CD14-positive monocyte (primary cell): ENCODE measurements at regions not wholly inside any gene's neighbourhood (a gene's known extent, or its start where the extent isn't known, plus 50 kb on each side); places are given as distances from the start of the nearest gene placed in this dataset.
A peak's percentile ranks its signal among the peaks of the same experiment; 100 is the strongest.

Experiments used
- DNase-seq, 3 donors: peaks; one replicate each; pipeline ENCODE4 v3.0.0-alpha.2; 2011 to 2022
- H2AFZ ChIP-seq: 2 replicates; pipeline ENCODE4 v1.6.0; 2012; ENCODE audit warnings: mild to moderate bottlenecking, low read depth, low read length, inconsistent platforms; ENCODE audit not compliant: insufficient read depth, poor library complexity, severe bottlenecking
- H3K27ac ChIP-seq, 2 donors: 1 replicate in 1 of 2; 2 replicates in 1 of 2; pipeline ENCODE4 v1.5.1; 2012 to 2013; ENCODE audit warnings: low read length in 2 of 2, control low read depth in 1 of 2, inconsistent platforms in 1 of 2, low read depth in 1 of 2, mild to moderate bottlenecking in 1 of 2
- H3K27me3 ChIP-seq, 2 donors: one replicate each; pipeline versions ENCODE4 v1.6.0 to v1.6.1; 2011 to 2013; ENCODE audit warnings: low read length in 2 of 2; ENCODE audit not compliant: control insufficient read depth in 2 of 2, insufficient read depth in 2 of 2
- H3K36me3 ChIP-seq, 2 donors: replicated peaks in 1 of 2; 1 replicate in 1 of 2; 2 replicates in 1 of 2; pipeline versions ENCODE4 v1.5.1 to v1.6.1; 2012 to 2013; ENCODE audit warnings: low read length in 2 of 2, control low read depth in 1 of 2, inconsistent platforms in 1 of 2, mild to moderate bottlenecking in 1 of 2; ENCODE audit not compliant: insufficient read depth in 2 of 2, control insufficient read depth in 1 of 2
- H3K4me1 ChIP-seq, 2 donors: 1 replicate in 1 of 2; 2 replicates in 1 of 2; pipeline versions ENCODE4 v1.5.1 to v1.6.1; 2012 to 2013; ENCODE audit warnings: low read length in 2 of 2, control low read depth in 1 of 2, inconsistent platforms in 1 of 2, mild to moderate bottlenecking in 1 of 2, moderate library complexity in 1 of 2; ENCODE audit not compliant: insufficient read depth in 2 of 2, control insufficient read depth in 1 of 2
- H3K4me2 ChIP-seq: replicated peaks from 2 replicates; pipeline ENCODE3; 2012; ENCODE audit warnings: low read length, moderate library complexity, mild to moderate bottlenecking; ENCODE audit not compliant: poor library complexity, severe bottlenecking; ENCODE audit errors: extremely low read depth
- H3K4me3 ChIP-seq, 3 experiments: fragments of 200-600 bp in 1 of 3; sonication (generic) in 1 of 3; replicated peaks in 1 of 3; 1 replicate in 2 of 3; 2 replicates in 1 of 3; pipeline ENCODE4 v1.5.1; 2011 to 2013; ENCODE audit warnings: low read length in 3 of 3, mild to moderate bottlenecking in 3 of 3, control low read depth in 2 of 3, low read depth in 2 of 3, inconsistent platforms in 1 of 3, moderate library complexity in 1 of 3
- H3K79me2 ChIP-seq: 2 replicates; pipeline ENCODE4 v1.6.0; 2012; ENCODE audit warnings: mild to moderate bottlenecking, control low read depth, inconsistent platforms, low read length, moderate library complexity; ENCODE audit not compliant: insufficient read depth
- H3K9ac ChIP-seq: 2 replicates; pipeline ENCODE4 v1.6.0; 2017; ENCODE audit warnings: low read length, mild to moderate bottlenecking; ENCODE audit not compliant: insufficient read depth, poor library complexity, severe bottlenecking
- H3K9me3 ChIP-seq, 2 donors: replicated peaks in 1 of 2; 1 replicate in 1 of 2; 2 replicates in 1 of 2; pipeline versions ENCODE4 v1.5.1 to v1.6.1; 2012 to 2013; ENCODE audit warnings: low read length in 2 of 2, control low read depth in 1 of 2; ENCODE audit not compliant: control insufficient read depth in 1 of 2, insufficient read depth in 1 of 2
- H4K20me1 ChIP-seq: 2 replicates; pipeline ENCODE4 v1.6.0; 2012; ENCODE audit warnings: mild to moderate bottlenecking, low read length, control low read depth, moderate library complexity; ENCODE audit not compliant: insufficient read depth
- H3K27ac Mint-ChIP-seq, 7 donors: one replicate each; pipeline ENCODE4 v1.8.0; 2020; ENCODE audit warnings: mild to moderate bottlenecking in 7 of 7, mixed read lengths in 7 of 7, moderate library complexity in 6 of 7, inconsistent platforms in 2 of 7
- H3K27me3 Mint-ChIP-seq, 3 donors: one replicate each; pipeline ENCODE4 v1.8.0; 2021 to 2022; ENCODE audit warnings: low read depth in 3 of 3, mild to moderate bottlenecking in 3 of 3, mixed read lengths in 3 of 3, moderate library complexity in 3 of 3, inconsistent platforms in 1 of 3
- H3K36me3 Mint-ChIP-seq, 2 donors: one replicate each; pipeline ENCODE4 v1.8.0; 2020; ENCODE audit warnings: mixed read lengths in 2 of 2, inconsistent platforms in 1 of 2, mild to moderate bottlenecking in 1 of 2
- H3K4me1 Mint-ChIP-seq: one replicate; pipeline ENCODE4 v1.8.0; 2020; ENCODE audit warnings: mild to moderate bottlenecking, mixed read lengths
- H3K4me3 Mint-ChIP-seq, 2 donors: one replicate each; pipeline ENCODE4 v1.8.0; 2020; ENCODE audit warnings: mild to moderate bottlenecking in 2 of 2, mixed read lengths in 2 of 2, moderate library complexity in 1 of 2
- H3K9me3 Mint-ChIP-seq, 7 donors: one replicate each; pipeline ENCODE4 v1.8.0; 2020 to 2022; ENCODE audit warnings: mixed read lengths in 7 of 7, mild to moderate bottlenecking in 6 of 7, moderate library complexity in 6 of 7, inconsistent platforms in 2 of 7
- CTCF ChIP-seq: fragments of 200-600 bp; IDR thresholded peaks from one replicate; pipeline ENCODE4 v1.8.0; 2022; ENCODE audit warnings: antibody characterized with exemption, mild to moderate bottlenecking
- WGBS: methylation state at CpG from one replicate; pipeline ENCODE4 v1.1.5; 2013; ENCODE audit warnings: missing lambda C conversion rate; ENCODE audit not compliant: insufficient coverage; 5-methylcytosine and 5-hydroxymethylcytosine counted together
- intact Hi-C, 2 donors: fragments of 100-400 bp; cut with micrococcal nuclease; formaldehyde crosslinking; loops; one replicate each; pipeline versions ENCODE4 v1.15.0 to v1.15.1; 2023

DNA sequence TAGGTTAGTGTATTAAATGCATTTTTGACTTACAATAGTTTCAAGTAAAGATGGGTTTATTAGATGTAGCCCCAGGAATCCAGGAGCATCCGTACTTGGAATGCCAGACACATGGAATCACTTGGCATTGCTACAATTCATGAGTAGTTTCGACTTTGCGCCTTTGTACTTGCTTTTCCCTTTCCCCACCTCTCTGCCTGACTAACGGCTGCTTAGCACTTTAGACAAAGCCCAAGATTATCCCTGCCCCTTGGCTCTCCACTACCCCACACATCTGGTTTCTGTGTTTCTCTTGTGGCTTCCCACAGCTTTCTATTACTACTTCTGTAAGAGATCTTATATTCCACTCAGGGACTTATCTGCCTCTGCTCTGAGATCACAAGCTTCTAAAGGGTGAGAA, 397.7 kb upstream of the POU3F1 start:
- Mint-ChIP-seq H3K27ac (peak overlapping the region in 1 of 7 donors; percentile 44), H3K4me3 (no peak overlapping the region), H3K36me3 (no peaks in the 10 kb centered on the region), H3K9me3 (peaks cover 0 to 14% (median 5%) of the 10 kb centered on the region in 7 donors), H3K27me3 (peaks cover 8 to 21% (median 9%) of the 10 kb centered on the region in 3 donors), H3K4me1 (no peaks in the 10 kb centered on the region)
- Histone ChIP-seq H2AFZ (no peak overlapping the region), H4K20me1 (no peaks in the 10 kb centered on the region), H3K4me2 (no peak overlapping the region), H3K4me3 (no peak overlapping the region), H3K79me2 (no peaks in the 10 kb centered on the region), H3K27me3 (peaks cover 0 to 3% of the 10 kb centered on the region in 2 donors), H3K9me3 (peaks cover 0 to 4% of the 10 kb centered on the region in 2 donors), H3K27ac (no peak overlapping the region), H3K9ac (no peak overlapping the region), H3K36me3 (no peaks in the 10 kb centered on the region), H3K4me1 (no peaks in the 10 kb centered on the region)
- 80% methylated on average over 4 of the region's 4 CpGs for WGBS
- no peak for TF ChIP-seq CTCF
- intact Hi-C loops = no loop called here
- no peak for DNase-seq

GRCh38 chr1:38440402-38440801, 393.8 kb upstream of the POU3F1 start:
- peaks cover 0 to 4% of the 10 kb centered on the region in 2 donors for H3K9me3 ChIP-seq
- peaks cover 0 to 14% (median 5%) of the 10 kb centered on the region in 7 donors for H3K9me3 Mint-ChIP-seq
- H3K27ac Mint-ChIP-seq = no peak overlapping the region
- H3K4me3 ChIP-seq = no peak overlapping the region
- H3K27me3 Mint-ChIP-seq = peaks cover 6 to 26% (median 6%) of the 10 kb centered on the region in 3 donors
- no peak overlapping the region for H3K27ac ChIP-seq
- intact Hi-C loops = no loop called here
- no peak overlapping the region for H2AFZ ChIP-seq
- H3K4me1 ChIP-seq = no peaks in the 10 kb centered on the region
- H3K9ac ChIP-seq = no peak overlapping the region
- peaks cover 0 to 8% of the 10 kb centered on the region in 2 donors for H3K27me3 ChIP-seq
- no peaks in the 10 kb centered on the region for H3K36me3 Mint-ChIP-seq
- no peaks in the 10 kb centered on the region for H4K20me1 ChIP-seq
- DNase-seq = no peak
- H3K4me3 Mint-ChIP-seq = peak overlapping the region in 1 of 2 donors; percentile 3
- H3K4me2 ChIP-seq = no peak overlapping the region
- no peaks in the 10 kb centered on the region for H3K79me2 ChIP-seq
- no peaks in the 10 kb centered on the region for H3K36me3 ChIP-seq
- no peak for TF ChIP-seq CTCF
- no peaks in the 10 kb centered on the region for H3K4me1 Mint-ChIP-seq
